H9 (cell line): ENCODE measurements at regions not wholly inside any gene's neighbourhood (a gene's known extent, or its start where the extent isn't known, plus 50 kb on each side); places are given as distances from the start of the nearest gene placed in this dataset.
"Not testable (repeated sequence)": the region's sequence is repeated elsewhere in the genome, so short reads cannot be mapped to it uniquely, and the experiment has no call there.

Source experiments
- DNase-seq: peaks from one replicate; pipeline ENCODE4 v3.0.0-alpha.2; 2017
- H2AFZ ChIP-seq: one replicate; pipeline ENCODE4 v1.6.1; 2013; ENCODE audit warnings: mild to moderate bottlenecking, low read length, control low read depth, moderate library complexity
- H2AK5ac ChIP-seq: 2 replicates; pipeline ENCODE4 v1.6.1; 2013; ENCODE audit warnings: low read length, control low read depth, mixed read lengths; ENCODE audit not compliant: insufficient read length
- H2BK120ac ChIP-seq: one replicate; pipeline ENCODE4 v1.6.1; 2013; ENCODE audit warnings: low read depth, mild to moderate bottlenecking, low read length, control low read depth, inconsistent platforms; ENCODE audit not compliant: poor library complexity, severe bottlenecking
- H2BK12ac ChIP-seq: 2 replicates; pipeline ENCODE4 v1.6.1; 2013; ENCODE audit warnings: low read length, control low read depth, mixed read lengths, low read depth; ENCODE audit not compliant: insufficient read length
- H2BK15ac ChIP-seq: 2 replicates; pipeline ENCODE4 v1.6.1; 2013; ENCODE audit warnings: low read depth, low read length, control low read depth
- H2BK20ac ChIP-seq: one replicate; pipeline ENCODE4 v1.6.1; 2013; ENCODE audit warnings: low read depth, mild to moderate bottlenecking, low read length, control low read depth, inconsistent platforms; ENCODE audit not compliant: poor library complexity, severe bottlenecking
- H2BK5ac ChIP-seq: 2 replicates; pipeline ENCODE4 v1.6.1; 2013; ENCODE audit warnings: low read length, control low read depth, mixed read lengths; ENCODE audit not compliant: insufficient read length
- H3K14ac ChIP-seq: 2 replicates; pipeline ENCODE4 v1.6.1; 2013; ENCODE audit warnings: low read length, control low read depth; ENCODE audit not compliant: insufficient read depth
- H3K18ac ChIP-seq: 2 replicates; pipeline ENCODE4 v1.6.1; 2013; ENCODE audit warnings: low read depth, mild to moderate bottlenecking, mixed read lengths, low read length, control low read depth; ENCODE audit not compliant: insufficient read length
- H3K23ac ChIP-seq: 2 replicates; pipeline ENCODE4 v1.6.1; 2013; ENCODE audit warnings: low read length, control low read depth, mixed read lengths, low read depth; ENCODE audit not compliant: insufficient read length
- H3K23me2 ChIP-seq: 2 replicates; pipeline ENCODE4 v1.6.1; 2013; ENCODE audit warnings: low read depth, mild to moderate bottlenecking, mixed read lengths, low read length, control low read depth; ENCODE audit not compliant: insufficient read length, poor library complexity, severe bottlenecking
- H3K27ac ChIP-seq: 2 replicates; pipeline ENCODE4 v1.5.1; 2013; ENCODE audit warnings: low read length, control low read depth, mixed read lengths, low read depth; ENCODE audit not compliant: insufficient read length
- H3K27me3 ChIP-seq: 2 replicates; pipeline ENCODE4 v1.6.1; 2013; ENCODE audit warnings: low read length, control low read depth, inconsistent platforms; ENCODE audit not compliant: insufficient read depth
- H3K4ac ChIP-seq: 2 replicates; pipeline ENCODE4 v1.6.1; 2013; ENCODE audit warnings: low read depth, mild to moderate bottlenecking, control low read depth, inconsistent platforms, low read length, moderate library complexity
- H3K4me1 ChIP-seq: 2 replicates; pipeline ENCODE4 v1.6.1; 2013; ENCODE audit warnings: low read length, control low read depth, inconsistent platforms; ENCODE audit not compliant: insufficient read depth
- H3K4me2 ChIP-seq: 2 replicates; pipeline ENCODE4 v1.6.1; 2013; ENCODE audit warnings: low read length, control low read depth, mixed read lengths; ENCODE audit not compliant: insufficient read length, insufficient read depth
- H3K56ac ChIP-seq: 2 replicates; pipeline ENCODE4 v1.6.1; 2013; ENCODE audit warnings: low read depth, mild to moderate bottlenecking, mixed read lengths, low read length, control low read depth; ENCODE audit not compliant: insufficient read length
- H3K79me1 ChIP-seq: 2 replicates; pipeline ENCODE4 v1.6.1; 2013; ENCODE audit warnings: low read depth, mild to moderate bottlenecking, moderate library complexity, low read length, control low read depth, inconsistent platforms; ENCODE audit not compliant: insufficient read depth, poor library complexity, severe bottlenecking
- H3K79me2 ChIP-seq: 2 replicates; pipeline ENCODE4 v1.6.1; 2013; ENCODE audit warnings: low read length, control low read depth, inconsistent platforms; ENCODE audit not compliant: insufficient read depth
- H3K9ac ChIP-seq: 2 replicates; pipeline ENCODE4 v1.6.1; 2013; ENCODE audit warnings: low read length, control low read depth, mixed read lengths; ENCODE audit not compliant: insufficient read length; ENCODE audit errors: extremely low read depth
- H3K9me3 ChIP-seq: one replicate; pipeline ENCODE4 v1.6.1; 2013; ENCODE audit warnings: low read depth, low read length, inconsistent platforms; ENCODE audit not compliant: control insufficient read depth
- H3T11ph ChIP-seq: one replicate; pipeline ENCODE4 v1.6.1; 2013; ENCODE audit warnings: mild to moderate bottlenecking, low read length, control low read depth, inconsistent platforms
- H4K20me1 ChIP-seq: one replicate; pipeline ENCODE4 v1.6.1; 2013; ENCODE audit not compliant: control insufficient read depth, insufficient read length, insufficient read depth
- H4K5ac ChIP-seq: 2 replicates; pipeline ENCODE4 v1.6.1; 2013; ENCODE audit warnings: low read depth, mild to moderate bottlenecking, mixed read lengths, low read length, control low read depth; ENCODE audit not compliant: insufficient read length
- H4K8ac ChIP-seq: replicated peaks from 2 replicates; pipeline ENCODE4 v1.6.1; 2013; ENCODE audit warnings: low read length, control low read depth, mixed read lengths, low read depth; ENCODE audit not compliant: insufficient read length
- H4K91ac ChIP-seq: 2 replicates; pipeline ENCODE4 v1.6.1; 2013; ENCODE audit warnings: low read depth, mild to moderate bottlenecking, moderate library complexity, mixed read lengths, low read length, control low read depth; ENCODE audit not compliant: insufficient read length
- H3K27ac Mint-ChIP-seq, 3 experiments: 2 replicates in 2 of 3; 3 replicates in 1 of 3; pipeline ENCODE4 v1.8.0; 2020 to 2021; ENCODE audit warnings: mixed read lengths in 3 of 3, mild to moderate bottlenecking in 1 of 3, moderate library complexity in 1 of 3
- H3K27me3 Mint-ChIP-seq: 2 replicates; pipeline ENCODE4 v1.8.0; 2021; ENCODE audit warnings: low read depth, mild to moderate bottlenecking, moderate library complexity, mixed read lengths
- H3K36me3 Mint-ChIP-seq, 3 experiments: 2 replicates in 2 of 3; 3 replicates in 1 of 3; pipeline ENCODE4 v1.8.0; 2020 to 2021; ENCODE audit warnings: low read depth in 3 of 3, mixed read lengths in 3 of 3; ENCODE audit not compliant: insufficient read depth in 1 of 3
- H3K4me1 Mint-ChIP-seq, 2 experiments: 2 replicates each; pipeline ENCODE4 v1.8.0; 2020; ENCODE audit warnings: mixed read lengths in 2 of 2
- H3K4me3 Mint-ChIP-seq, 2 experiments: 2 replicates in 1 of 2; 3 replicates in 1 of 2; pipeline ENCODE4 v1.8.0; 2020 to 2021; ENCODE audit warnings: mild to moderate bottlenecking in 2 of 2, mixed read lengths in 2 of 2, moderate library complexity in 1 of 2
- H3K9me3 Mint-ChIP-seq, 2 experiments: 2 replicates in 1 of 2; 3 replicates in 1 of 2; pipeline ENCODE4 v1.8.0; 2020; ENCODE audit warnings: mild to moderate bottlenecking in 2 of 2, mixed read lengths in 2 of 2, moderate library complexity in 1 of 2
- WGBS: extraction: QIAGEN DNeasy Blood & Tissue Kit; methylation state at CpG from one replicate; pipeline ENCODE4 v1.1.7; 2013; ENCODE audit warnings: missing lambda C conversion rate, low lambda C conversion rate, mixed read lengths; ENCODE audit not compliant: insufficient read length; ENCODE audit errors: extremely low coverage; 5-methylcytosine and 5-hydroxymethylcytosine counted together

DNA sequence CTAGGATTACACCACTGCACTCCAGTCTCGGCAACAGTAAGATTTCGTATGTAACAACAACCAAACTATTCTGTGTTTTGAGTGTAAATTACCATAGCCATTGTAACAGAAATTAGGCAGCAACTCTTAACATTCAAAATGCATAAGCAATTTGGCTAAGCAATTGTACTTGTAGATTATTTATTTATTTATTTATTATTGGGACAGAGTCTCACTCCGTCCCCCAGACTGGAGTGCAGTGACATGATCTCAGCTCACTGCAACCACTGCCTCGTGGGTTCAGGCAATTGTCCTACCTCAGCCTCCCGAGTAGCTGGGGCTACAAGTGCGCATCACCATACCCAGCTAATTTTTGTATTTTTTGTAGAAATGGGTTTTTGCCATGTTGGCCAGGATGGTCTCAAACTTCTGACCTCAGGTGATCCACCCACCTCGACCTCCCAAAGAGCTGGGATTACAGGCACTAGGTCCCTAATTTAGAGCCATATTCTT is 1507.1 kb upstream of the TPTE start:
- H3K27ac Mint-ChIP-seq: not testable (repeated sequence)
- H3K9me3 Mint-ChIP-seq: peaks cover 65 to 71% of the 10 kb centered on the region in 2 experiments

DNA sequence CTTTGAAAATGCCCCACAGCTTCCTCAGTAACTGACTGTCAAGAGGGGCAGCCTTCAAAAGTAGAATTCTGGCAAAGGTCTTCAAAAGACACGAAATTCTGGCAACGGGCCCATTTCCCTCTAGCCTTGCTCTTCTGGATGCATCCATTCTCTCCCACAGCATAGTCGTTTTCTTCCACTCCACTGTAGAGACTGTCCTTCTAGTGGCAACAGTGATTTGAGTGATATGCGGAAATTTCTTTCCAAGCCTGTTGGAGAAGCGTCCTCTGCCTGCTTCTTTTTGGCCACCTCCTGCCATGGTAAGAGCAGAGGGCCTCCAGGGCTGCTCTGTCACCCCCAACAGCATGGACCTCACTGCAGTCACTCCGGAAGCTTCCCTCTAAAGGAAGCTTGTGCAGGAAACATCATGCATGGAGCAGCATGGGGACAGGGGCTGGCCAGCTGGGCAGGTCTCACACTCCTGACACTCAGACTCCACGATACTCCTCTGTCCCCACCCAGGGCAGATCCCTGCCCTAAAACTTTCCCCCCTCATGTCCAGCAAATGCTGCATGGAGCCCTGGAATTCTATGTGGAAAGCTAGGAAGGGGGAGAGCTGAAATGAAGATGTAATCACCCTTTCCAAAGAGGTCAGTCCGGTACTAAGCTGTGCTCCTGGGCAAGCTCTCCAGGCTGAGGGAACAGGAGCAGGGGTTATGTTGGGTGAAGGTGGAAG is 1505.7 kb upstream of the TPTE start:
- not testable (repeated sequence) for H3K56ac ChIP-seq, DNase-seq, H3K27ac Mint-ChIP-seq, H3K27ac ChIP-seq, H3K23ac ChIP-seq, H3K4ac ChIP-seq, H3T11ph ChIP-seq, H3K18ac ChIP-seq, H4K20me1 ChIP-seq, H2BK20ac ChIP-seq, H3K23me2 ChIP-seq, H3K4me3 Mint-ChIP-seq, H2BK120ac ChIP-seq, H3K4me2 ChIP-seq, H3K4me1 Mint-ChIP-seq, H2AFZ ChIP-seq, H2BK15ac ChIP-seq, H4K8ac ChIP-seq, H3K79me1 ChIP-seq, H3K27me3 ChIP-seq, H2BK5ac ChIP-seq, H3K9ac ChIP-seq, H3K79me2 ChIP-seq, H4K91ac ChIP-seq, H2BK12ac ChIP-seq, H3K4me1 ChIP-seq, H2AK5ac ChIP-seq, H3K14ac ChIP-seq, H4K5ac ChIP-seq
- peaks cover 57% of the 10 kb centered on the region for H3K9me3 ChIP-seq
- Mint-ChIP-seq H3K27me3 (peaks cover 14% of the 10 kb centered on the region), H3K36me3 (peaks cover 33 to 45% (median 35%) of the 10 kb centered on the region in 3 experiments; a peak in 6 of 7 replicates), H3K9me3 (peaks cover 60 to 62% of the 10 kb centered on the region in 2 experiments)
- WGBS: no CpG with 5 or more reads among the region's 8 CpGs

More for the DNA sequence above, 1507.1 kb upstream of the TPTE start:
- H3K4me3 Mint-ChIP-seq, H3K14ac ChIP-seq, DNase-seq, H3K79me2 ChIP-seq, H4K8ac ChIP-seq, H2BK12ac ChIP-seq, H3K79me1 ChIP-seq, H3K4me1 Mint-ChIP-seq, H2BK5ac ChIP-seq, H4K20me1 ChIP-seq, H3K18ac ChIP-seq, H2BK20ac ChIP-seq, H3K27ac ChIP-seq, H4K5ac ChIP-seq, H2BK15ac ChIP-seq, H2BK120ac ChIP-seq, H3K9ac ChIP-seq, H3K23ac ChIP-seq, H3K4me2 ChIP-seq, H2AFZ ChIP-seq, H4K91ac ChIP-seq, H3T11ph ChIP-seq, H3K27me3 ChIP-seq, H3K56ac ChIP-seq, H3K4ac ChIP-seq, H2AK5ac ChIP-seq, H3K23me2 ChIP-seq, H3K4me1 ChIP-seq: not testable (repeated sequence)
- WGBS: no CpG with 5 or more reads among the region's 7 CpGs
- H3K9me3 ChIP-seq: peaks cover 70% of the 10 kb centered on the region
- H3K36me3 Mint-ChIP-seq: peaks cover 37 to 52% (median 37%) of the 10 kb centered on the region in 3 experiments; a peak in 6 of 7 replicates
- H3K27me3 Mint-ChIP-seq: peaks cover 14% of the 10 kb centered on the region
